GM19324 (cell line): ENCODE measurements at regions not wholly inside any gene's neighbourhood (a gene's known extent, or its start where the extent isn't known, plus 50 kb on each side); places are given as distances from the start of the nearest gene placed in this dataset.
"Not testable (repeated sequence)": the region's sequence is repeated elsewhere in the genome, so short reads cannot be mapped to it uniquely, and the experiment has no call there.

Source experiments
- ATAC-seq: cut with Tn5 transposase; IDR thresholded peaks from one replicate; pipeline ENCODE4 v1.9.1; 2021; ENCODE audit warnings: mild to moderate bottlenecking, moderate library complexity; ENCODE audit not compliant: unreplicated experiment, low FRiP score

DNA sequence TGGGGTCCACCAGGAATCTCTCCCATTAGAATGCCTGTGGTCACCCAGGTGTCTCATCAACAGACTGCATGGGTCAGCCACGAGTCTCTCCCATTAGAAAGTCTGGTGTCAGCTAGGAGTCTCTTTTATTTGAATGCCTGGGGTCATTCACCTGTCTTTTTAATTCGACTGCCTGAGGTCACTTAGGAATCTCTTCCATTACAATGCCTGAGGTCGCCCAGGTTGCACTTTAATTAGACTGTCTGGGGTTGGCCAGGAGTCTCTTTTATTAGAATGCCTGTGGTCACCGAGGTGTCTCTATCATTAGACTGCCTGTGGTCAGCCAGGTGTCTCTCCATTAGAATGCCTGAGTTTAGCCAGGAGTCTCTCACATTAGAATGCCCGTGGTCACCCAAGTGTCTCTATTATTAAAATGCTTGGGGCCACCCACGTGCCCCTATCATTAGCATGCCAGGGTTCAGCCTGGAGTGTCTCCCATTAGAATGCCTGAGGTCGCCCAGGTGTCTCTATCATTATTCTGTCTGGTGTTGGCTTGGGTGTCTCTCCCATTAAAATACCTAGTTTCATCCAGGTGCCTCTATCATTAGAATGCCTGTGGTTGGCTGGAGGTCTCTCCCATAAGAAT, 1474.3 kb downstream of the UQCRFS1 start:
- ATAC-seq: no peak

DNA sequence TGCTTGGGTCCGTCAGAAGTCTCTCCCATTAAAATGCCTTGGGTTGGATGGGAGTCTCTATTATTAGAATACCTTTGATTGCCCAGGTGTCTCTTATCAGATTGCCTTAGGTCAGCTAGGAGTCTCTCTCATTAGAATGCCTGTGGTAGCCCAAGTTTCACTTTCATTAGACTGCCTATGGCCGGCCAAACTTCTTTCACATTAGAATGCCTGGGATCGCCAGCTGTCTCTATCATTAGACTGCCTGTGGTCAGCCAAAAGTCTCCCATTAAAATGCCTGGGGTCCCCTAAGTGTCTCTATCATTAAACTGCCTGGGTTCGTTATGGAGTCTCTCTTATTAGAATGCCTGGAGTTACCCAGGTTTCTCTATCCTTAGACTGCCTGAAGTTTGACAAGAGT, 1476.7 kb downstream of the UQCRFS1 start:
- ATAC-seq: no peak

DNA sequence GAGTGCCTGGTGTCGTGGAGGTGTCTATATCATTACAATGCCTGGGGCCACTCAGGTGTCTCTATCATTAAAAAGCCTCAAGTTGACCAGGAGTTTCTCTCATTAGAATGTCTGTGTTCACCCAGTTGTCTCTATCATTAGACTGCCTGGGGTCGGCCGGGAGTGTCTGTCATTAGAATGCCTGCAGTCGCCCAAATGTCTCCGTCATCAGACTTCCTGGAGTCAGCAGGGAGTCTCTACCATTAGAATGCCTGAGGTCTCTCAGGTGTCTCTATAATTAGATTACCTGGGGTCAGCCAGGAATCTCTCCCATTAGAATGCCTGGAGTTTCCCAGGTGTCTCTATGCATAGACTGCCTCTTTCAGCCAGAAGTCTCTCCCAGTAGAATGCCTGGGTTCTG, 1477.6 kb downstream of the UQCRFS1 start:
- no peak for ATAC-seq

DNA sequence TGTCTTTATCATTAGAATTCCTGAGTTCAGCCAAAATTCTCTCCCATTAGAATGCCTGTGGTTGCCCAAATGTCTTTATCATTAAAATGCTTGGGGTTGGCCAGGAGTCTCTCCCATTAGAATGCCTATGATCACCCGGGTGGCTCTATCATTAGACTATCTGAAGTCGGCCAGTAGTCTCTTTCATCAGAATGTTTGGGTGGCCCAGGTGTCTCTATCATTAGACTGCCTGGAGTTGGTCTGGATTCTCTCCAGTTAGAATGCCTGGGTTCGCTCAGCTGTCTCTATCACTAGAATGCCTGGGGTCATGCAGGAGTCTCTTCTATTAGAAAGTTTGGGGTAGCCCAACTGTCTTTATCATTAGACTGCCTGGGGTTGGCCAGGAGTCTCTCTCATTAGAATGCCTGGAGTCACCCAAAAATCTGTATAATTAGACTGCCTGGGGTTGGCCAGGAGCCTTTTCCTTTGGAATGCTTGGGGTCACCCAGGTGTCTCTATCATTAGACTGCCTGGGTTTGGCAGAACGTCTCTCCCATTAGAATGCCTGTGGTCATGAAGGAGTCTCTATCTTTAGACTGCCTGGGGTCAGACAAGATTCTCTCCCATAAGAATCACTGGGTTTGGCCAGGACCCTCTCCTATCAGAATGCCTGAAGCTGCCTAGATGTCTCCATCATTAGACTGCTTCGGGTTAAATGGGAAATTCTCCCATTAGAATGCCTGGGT, 1478.3 kb downstream of the UQCRFS1 start:
- no peak for ATAC-seq

DNA sequence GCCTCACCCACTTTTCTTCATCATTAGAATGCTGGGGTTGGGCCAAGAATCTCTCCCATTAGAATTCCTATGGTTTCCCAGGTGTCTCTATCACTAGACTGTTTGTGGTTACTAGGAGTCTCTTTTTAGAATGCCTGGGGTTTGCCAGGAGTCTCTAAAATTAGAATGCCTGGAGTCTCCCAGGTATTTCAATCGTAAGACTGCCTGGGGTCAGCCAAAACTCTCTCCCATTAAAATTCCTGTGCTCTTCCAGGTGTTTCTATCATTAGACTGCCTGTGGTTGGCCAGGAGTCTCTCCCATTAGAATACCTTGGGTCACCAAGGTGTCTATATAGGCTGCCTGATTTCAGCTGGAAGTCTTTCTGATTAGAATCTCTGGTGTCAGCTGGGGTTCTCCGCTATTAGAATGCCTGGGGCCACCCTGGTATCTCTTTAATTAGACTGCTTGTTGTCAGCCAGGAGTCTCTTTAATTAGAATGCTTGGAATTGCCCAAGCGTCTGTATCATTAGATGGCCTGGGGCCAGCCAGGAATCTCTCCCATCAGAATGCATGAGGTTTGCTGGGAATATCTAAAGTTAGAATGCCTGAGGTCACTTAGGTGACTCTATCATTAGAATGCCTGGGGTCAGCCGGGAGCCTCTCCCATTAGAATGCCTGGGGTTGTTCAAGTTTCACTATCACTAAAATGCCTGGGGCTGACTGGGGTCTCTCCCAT, 1479.2 kb downstream of the UQCRFS1 start:
- ATAC-seq: no peak

DNA sequence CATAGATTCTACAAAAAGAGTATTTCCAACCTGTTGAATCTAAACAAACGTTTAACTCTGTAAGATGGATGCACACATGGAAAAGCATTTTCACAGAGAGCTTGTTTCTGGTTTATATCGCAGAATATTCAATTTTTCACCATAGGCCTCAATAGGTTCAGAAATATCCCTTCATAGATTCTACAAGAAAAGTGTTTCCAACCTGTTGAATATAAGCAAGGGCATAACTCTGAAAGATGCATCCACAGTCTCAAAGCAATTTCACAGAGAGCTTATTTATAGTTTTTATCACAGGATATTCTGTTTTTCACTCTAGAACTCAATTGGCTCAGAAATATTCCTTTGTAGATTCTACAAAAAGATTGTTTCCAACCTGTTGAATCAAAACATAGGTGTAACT, 1483.6 kb downstream of the UQCRFS1 start:
- ATAC-seq: no peak

DNA sequence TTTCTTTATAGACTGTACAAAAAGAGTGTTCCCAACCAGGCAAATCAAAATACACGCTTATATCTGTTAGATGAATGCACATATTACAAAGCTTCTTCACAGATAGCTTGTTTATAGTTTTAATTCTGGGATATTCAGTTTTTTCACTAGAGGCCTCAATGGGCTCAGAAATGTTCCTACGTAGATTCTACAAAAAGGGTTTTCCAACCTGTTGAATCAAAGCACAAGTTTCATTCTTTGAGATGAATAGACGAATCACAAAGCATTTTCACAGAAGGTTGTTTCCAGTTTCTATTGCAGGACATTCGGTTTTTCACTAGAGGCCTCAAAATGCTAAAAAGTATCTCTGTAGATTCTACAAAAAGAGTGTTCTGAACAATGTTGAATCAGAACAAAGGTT, 1490.3 kb downstream of the UQCRFS1 start:
- ATAC-seq: no peak

DNA sequence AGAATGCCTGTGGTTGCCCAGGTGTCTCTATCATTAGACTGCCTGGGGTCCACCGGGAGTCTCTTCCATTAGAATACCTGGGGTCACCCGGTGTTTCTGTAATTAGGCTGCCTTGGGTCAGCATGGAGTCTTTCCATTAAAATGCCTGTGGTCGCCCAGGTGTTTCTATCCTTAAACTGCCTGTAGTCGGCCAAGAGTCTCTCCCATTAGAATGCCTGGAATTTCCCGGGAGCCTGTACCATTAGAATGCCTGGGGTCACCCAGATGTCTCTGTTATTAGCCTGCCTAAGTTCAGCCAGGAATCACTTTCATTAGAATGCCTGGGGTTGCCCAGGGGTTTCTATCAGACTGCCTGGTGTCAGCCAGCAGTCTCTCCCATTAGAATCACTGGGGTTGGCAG, 1492.8 kb downstream of the UQCRFS1 start:
- no peak for ATAC-seq

DNA sequence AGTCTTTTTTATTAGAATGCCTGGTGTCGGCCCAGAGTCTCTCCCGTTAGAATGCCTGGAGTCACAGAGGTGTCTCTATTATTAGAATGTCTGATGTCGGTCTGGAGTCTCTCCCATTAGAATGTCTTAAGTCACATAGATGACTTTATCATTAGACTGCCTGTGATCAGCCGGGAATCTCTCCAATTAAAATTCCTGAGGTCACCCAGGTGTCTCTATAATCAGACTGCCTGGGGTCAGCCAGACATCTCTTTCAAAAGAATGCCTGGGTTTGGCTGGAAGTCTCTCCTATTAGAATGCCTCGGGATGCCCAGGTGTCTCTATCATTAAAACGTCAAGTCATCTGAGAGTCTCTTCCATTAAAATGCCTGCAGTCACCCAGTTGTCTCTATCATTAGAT, 1493.9 kb downstream of the UQCRFS1 start:
- ATAC-seq: no peak

DNA sequence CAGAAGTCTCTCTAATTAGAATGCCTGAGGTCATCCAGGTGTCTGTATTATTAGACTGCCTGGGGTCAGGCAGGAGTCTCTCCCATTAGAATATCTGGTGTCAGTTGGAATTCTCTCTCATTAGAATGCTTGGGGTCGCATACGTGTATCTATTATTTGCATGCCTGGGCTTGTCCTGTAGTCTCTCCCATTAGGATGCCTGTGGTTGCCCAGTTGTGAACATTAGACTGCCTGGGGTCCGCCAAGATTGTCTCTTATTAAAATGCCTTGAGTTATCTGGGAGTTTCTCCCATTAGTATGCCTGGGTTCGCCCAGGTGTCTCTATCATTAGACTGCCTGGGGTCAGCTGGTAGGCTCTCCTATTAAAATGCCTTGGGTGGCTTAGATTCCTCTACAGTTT, 1494.7 kb downstream of the UQCRFS1 start:
- ATAC-seq: no peak

DNA sequence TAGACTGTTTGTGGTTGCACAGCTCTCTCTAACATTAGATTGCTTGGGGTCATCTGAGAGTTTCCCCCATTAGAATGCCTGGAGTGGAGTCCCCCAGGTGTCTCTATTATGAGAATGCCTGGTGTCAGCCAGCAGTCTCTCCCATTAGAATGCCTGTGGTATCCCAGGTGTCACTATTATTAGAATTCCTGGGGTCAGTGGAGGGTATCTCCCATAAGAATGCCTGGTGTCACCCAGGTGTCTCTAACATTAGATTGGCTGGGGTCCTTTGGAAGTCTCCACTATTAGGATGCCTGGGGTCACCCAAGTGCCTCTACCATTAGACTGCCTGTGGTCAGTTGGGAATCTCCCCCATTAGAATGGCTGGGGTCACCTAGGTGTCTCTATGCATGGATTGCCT, 1495.1 kb downstream of the UQCRFS1 start:
- ATAC-seq: no peak

DNA sequence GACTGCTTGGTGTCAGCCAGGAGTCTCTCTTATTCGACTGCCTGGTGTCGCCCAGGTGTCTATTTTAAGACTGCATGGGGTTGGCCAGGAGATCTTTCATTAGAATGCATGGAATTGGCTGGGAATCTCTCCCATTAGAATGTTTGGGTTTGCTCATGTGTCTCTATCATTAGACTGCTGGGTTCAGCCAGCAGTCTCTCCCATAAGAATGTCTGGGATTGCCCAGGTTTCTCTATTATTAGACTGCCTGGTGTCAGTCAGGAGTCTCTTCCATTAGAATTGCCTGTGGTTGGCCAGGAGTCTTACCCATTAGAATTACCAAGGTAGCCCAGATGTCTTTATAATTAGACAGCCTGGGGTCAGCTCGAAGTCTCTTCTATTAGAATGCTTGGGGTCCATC, 1496.0 kb downstream of the UQCRFS1 start:
- no peak for ATAC-seq

DNA sequence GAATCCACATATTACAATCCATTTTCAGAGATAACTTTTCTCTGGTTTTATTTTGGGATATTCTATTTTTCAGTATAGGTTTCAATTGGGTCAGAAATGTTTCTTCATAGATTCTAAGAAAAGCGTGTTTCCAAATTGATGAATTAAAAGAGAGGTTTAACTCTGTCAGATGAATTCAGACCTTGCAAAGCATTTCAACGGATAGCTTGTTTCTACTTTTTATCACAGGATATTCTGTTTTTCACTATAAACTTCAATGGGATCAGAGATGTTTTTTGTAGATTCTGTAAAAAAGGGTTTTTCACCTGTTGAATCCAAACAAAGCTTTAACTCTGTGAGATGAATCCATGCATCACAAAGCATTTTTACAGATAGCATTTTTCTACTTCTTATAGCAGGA, 1498.1 kb downstream of the UQCRFS1 start:
- no peak for ATAC-seq

DNA sequence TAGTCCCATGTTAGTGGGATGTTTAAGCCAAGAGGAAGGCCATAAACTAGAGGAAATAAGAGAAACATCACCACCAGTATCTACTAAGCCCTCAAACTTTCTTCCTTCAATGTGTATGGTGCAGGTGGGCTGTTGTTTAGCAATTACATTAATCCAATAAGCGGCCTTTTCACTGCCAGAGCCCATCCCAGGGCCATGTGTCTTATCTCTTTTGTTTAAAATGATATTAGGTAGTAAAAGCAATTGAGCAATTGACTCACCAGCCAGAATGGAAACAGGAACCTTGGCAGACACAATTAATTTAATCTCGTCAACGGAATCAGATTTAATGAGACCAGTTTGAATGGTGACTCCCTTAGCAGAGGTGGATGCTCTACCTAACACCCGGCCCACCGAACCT, 1503.5 kb downstream of the UQCRFS1 start:
- no peak for ATAC-seq

DNA sequence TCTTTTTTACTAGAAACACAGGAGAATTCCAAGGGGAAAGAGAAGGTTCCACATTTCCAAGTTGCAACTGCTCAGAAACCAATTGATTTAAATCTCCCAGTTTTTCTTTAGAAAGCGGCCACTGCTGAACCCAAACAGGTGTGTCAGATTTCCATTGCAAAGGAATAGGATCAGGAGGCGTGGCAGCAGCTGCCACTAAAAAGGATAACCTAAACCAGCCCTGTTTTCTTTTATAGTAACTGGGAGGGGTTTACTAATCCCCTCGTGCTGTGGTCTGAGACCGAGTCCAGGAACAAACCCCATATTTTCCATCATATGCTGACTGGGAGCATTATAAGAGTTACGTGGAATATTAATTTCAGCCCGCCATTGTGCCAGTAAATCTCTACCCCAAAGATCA, 1504.0 kb downstream of the UQCRFS1 start:
- ATAC-seq: not testable (repeated sequence)

DNA sequence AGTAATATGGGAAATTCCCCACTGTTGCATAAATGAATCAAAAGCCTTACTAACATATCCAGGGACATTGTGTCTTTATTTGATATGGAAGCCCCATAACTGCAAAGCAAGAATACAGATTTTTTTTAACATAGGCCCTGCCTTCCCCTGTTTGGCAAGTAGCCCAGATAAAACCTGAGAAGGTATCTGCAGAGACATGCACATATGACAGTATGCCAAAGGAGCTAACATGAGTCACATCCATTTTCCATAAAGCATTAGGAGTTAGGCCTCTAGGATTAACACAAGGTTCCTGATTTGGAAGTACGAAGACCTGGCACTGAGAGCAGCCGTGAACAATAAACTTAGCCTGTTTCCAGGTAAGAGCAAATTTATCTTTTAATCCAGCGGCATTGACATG, 1505.9 kb downstream of the UQCRFS1 start:
- not testable (repeated sequence) for ATAC-seq

DNA sequence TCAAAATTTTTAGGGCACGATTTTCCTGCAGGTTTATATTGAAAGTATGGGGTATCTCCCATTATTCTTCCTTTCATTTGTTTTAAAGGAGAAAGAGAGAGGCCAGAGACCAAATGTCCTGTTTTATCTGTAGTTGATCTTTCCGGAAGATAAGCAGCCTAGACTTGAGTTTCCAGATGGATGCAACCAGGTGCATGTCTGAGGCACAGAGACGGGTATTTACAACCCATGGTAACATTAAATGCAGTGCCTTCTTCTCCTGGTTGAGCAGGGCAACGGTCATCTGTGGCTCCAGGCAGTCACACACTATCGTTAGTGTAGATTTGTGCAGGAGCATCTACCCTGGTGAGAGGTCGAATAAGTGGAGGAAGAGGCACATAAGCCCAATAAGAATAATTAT, 1507.1 kb downstream of the UQCRFS1 start:
- ATAC-seq: no peak

DNA sequence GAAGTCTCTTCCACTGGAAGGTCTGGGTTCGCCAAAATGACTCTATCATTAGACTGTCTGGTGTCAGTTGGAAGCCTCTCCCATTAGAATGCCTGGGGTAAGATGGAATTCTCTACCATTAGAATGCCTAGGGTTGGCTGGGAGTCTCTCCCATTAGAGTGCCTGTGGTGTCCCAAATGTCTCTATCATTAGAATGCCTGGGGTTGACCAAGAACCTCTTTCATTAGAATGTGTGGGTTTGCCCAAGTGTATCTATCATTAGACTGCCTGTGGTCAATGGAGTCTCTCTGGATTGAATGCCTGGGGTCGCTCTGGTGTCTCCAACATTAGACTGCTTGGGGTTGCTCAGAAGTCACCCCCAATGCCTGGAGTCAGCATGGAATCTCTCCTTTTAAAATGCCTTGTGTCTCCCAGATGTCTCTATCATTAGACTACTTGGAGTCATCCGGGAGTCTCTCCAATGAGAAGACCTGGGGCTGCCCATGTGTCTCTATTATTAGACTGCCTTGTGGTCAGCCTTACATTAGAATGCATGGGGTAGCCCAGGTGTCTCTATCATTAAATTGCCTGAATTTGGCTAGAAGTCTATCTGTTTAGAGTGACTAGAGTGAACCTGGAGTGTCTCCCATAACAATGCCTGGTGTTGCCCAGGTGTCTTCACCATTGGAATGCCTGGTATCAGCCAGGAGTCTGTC, 1518.4 kb downstream of the UQCRFS1 start:
- ATAC-seq: no peak

DNA sequence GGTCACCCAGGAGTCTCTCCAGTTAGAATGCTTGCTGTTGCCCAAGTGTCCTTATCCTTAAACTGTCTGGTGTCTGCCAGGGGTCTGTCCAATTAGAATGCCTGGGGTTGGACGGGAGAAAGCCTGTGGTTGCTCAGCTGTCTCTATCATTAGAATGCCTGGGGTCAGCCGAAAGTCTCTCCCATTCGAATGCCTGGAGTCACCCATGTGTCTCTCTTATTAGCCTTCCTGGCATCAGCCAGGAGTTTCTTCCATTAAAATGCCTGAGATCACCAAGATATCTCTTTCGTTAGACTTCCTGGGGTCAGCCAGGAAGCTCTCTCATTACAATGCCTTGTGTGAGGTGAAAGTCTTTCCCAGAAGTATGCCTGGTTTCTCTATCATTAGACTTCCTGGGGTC, 1521.0 kb downstream of the UQCRFS1 start:
- ATAC-seq: no peak

DNA sequence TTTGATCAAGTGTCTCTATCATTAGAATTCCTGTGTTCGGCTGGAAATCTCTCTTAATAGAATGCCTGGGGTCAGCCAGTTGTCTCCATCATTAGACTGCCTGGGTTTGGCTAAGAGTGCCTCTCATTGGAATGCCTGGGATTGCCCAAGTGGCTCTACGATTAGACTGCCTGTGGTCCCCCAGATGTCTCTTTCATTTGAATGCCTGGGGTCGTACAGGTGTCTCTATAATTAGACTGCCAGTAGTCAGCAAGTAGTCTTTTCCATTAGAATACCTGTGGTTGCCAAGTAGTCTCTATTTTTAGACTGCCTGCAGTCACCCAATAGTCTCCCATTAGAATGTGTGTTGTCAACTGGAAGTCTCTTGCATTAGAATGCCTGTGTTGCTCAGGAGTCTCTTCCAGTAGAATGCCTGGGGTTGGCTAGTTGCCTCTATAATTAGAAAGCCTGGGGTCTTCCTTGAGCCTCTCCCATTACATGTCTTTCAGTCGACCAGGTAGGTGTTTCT, 1523.2 kb downstream of the UQCRFS1 start:
- ATAC-seq: no peak

DNA sequence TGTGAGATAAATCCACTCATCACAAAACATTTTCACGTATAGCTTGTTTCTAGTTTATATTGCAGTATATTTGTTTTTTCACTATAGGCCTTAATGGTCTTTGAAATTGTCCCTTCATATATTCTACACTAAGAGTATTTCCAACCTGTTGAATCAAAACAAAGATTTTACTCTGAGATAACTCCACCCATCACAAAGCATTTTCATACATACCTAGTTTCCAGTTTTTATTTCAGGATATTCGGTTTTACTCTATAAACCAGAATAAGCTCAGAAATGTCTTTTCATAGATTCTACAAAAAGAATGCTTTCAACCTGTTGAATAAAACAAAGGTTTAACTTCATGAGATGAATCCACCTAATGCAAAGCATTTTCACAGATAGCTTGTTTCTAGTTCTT, 1528.7 kb downstream of the UQCRFS1 start:
- no peak for ATAC-seq
